ENCODE measurements at regions not wholly inside any gene's neighbourhood (a gene's known extent, or its start where the extent isn't known, plus 50 kb on each side); places are given as distances from the start of the nearest gene placed in this dataset.

DNA sequence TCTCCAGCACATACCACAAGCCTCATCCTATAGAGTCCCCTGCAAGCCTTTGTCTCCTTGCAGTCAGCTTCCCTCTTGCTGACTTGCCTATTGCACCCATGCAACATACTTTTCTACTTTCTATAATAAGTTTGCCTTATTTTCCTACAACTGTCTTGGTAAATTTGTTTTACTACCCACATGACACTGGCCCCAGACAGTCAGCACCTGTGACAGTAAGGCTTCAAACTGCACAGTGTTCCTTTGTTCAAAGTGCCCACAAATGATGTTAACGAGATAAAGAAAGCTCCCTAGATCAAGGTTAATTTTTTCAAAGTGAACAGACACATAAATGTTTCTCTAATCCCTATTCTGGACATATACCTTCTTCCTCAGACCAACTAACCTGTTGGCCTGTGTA is 529.1 kb upstream of the PCDH10 start:
- H3K9me3 ChIP-seq (ENCODE audit: control insufficient read depth, low read depth, low read length), result no peaks in the 10 kb centered on the region
- no peak overlapping the region for H3K23ac ChIP-seq (ENCODE audit: insufficient read length, low read depth, low read length)
- H3K27ac Mint-ChIP-seq, result no peak overlapping the region
- no peak overlapping the region for H3K27ac ChIP-seq (ENCODE audit: insufficient read length, low read depth, low read length)
- no peak overlapping the region for H2BK120ac ChIP-seq (ENCODE audit: low read depth, low read length, poor library complexity, severe bottlenecking)
- no peaks in the 10 kb centered on the region for H3K23me2 ChIP-seq (ENCODE audit: insufficient read length, low read depth, low read length, poor library complexity, severe bottlenecking)
- H3K9me3 Mint-ChIP-seq, result peaks cover 31 to 46% of the 10 kb centered on the region in 2 experiments
- H3K79me1 ChIP-seq (ENCODE audit: insufficient read depth, low read depth, low read length, poor library complexity, severe bottlenecking), result no peaks in the 10 kb centered on the region
- H2BK15ac ChIP-seq (ENCODE audit: low read depth, low read length), result no peak overlapping the region
- no peak overlapping the region for H2BK5ac ChIP-seq (ENCODE audit: insufficient read length, low read length)
- no peak overlapping the region for H3K4me3 Mint-ChIP-seq
- DNase-seq, result no peak
- no CpG with 5 or more reads among the region's 1 CpG for WGBS (ENCODE audit: extremely low coverage, insufficient read length, low lambda C conversion rate)
- no peaks in the 10 kb centered on the region; the same call in 1 of the 2 replicates for H3K27me3 Mint-ChIP-seq (ENCODE audit: low read depth)
- no peak overlapping the region for H2BK20ac ChIP-seq (ENCODE audit: low read depth, low read length, poor library complexity, severe bottlenecking)
- no peaks in the 10 kb centered on the region for H3K79me2 ChIP-seq (ENCODE audit: insufficient read depth, low read length)
- no peak overlapping the region for H3K56ac ChIP-seq (ENCODE audit: insufficient read length, low read depth, low read length)
- no peak overlapping the region for H3K4me2 ChIP-seq (ENCODE audit: insufficient read depth, insufficient read length, low read length)
- H2AK5ac ChIP-seq (ENCODE audit: insufficient read length, low read length), result no peak overlapping the region
- H3T11ph ChIP-seq (ENCODE audit: low read length), result no peak overlapping the region
- H3K36me3 Mint-ChIP-seq (ENCODE audit: insufficient read depth in 1 of 3, low read depth in 3 of 3), result peaks cover 16 to 39% (median 31%) of the 10 kb centered on the region in 3 experiments
- H2BK12ac ChIP-seq (ENCODE audit: insufficient read length, low read depth, low read length), result no peak overlapping the region
- no peak overlapping the region for H4K91ac ChIP-seq (ENCODE audit: insufficient read length, low read depth, low read length)
- H2AFZ ChIP-seq (ENCODE audit: low read length), result no peak overlapping the region
- TF ChIP-seq, protein P1, sequence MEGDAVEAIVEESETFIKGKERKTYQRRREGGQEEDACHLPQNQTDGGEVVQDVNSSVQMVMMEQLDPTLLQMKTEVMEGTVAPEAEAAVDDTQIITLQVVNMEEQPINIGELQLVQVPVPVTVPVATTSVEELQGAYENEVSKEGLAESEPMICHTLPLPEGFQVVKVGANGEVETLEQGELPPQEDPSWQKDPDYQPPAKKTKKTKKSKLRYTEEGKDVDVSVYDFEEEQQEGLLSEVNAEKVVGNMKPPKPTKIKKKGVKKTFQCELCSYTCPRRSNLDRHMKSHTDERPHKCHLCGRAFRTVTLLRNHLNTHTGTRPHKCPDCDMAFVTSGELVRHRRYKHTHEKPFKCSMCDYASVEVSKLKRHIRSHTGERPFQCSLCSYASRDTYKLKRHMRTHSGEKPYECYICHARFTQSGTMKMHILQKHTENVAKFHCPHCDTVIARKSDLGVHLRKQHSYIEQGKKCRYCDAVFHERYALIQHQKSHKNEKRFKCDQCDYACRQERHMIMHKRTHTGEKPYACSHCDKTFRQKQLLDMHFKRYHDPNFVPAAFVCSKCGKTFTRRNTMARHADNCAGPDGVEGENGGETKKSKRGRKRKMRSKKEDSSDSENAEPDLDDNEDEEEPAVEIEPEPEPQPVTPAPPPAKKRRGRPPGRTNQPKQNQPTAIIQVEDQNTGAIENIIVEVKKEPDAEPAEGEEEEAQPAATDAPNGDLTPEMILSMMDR (conservative IDR thresholded peaks at IDR 0.05), result no peak
- H3K27me3 ChIP-seq (ENCODE audit: insufficient read depth, low read length), result no peaks in the 10 kb centered on the region
- H3K4ac ChIP-seq (ENCODE audit: low read depth, low read length), result no peak overlapping the region
- no peak overlapping the region for H3K14ac ChIP-seq (ENCODE audit: insufficient read depth, low read length)
- H3K9ac ChIP-seq (ENCODE audit: extremely low read depth, insufficient read length, low read length), result no peak overlapping the region
- no peak overlapping the region for H4K5ac ChIP-seq (ENCODE audit: insufficient read length, low read depth, low read length)
- no peaks in the 10 kb centered on the region for H4K20me1 ChIP-seq (ENCODE audit: control insufficient read depth, insufficient read depth, insufficient read length)
- H3K4me1 ChIP-seq (ENCODE audit: insufficient read depth, low read length), result no peaks in the 10 kb centered on the region
- H4K8ac ChIP-seq (replicated peaks; ENCODE audit: insufficient read length, low read depth, low read length), result no peak overlapping the region
- H3K4me1 Mint-ChIP-seq, result no peaks in the 10 kb centered on the region
- no peak overlapping the region for H3K18ac ChIP-seq (ENCODE audit: insufficient read length, low read depth, low read length)
